ENCODE measurements at regions not wholly inside any gene's neighbourhood (a gene's known extent, or its start where the extent isn't known, plus 50 kb on each side); places are given as distances from the start of the nearest gene placed in this dataset.

DNA sequence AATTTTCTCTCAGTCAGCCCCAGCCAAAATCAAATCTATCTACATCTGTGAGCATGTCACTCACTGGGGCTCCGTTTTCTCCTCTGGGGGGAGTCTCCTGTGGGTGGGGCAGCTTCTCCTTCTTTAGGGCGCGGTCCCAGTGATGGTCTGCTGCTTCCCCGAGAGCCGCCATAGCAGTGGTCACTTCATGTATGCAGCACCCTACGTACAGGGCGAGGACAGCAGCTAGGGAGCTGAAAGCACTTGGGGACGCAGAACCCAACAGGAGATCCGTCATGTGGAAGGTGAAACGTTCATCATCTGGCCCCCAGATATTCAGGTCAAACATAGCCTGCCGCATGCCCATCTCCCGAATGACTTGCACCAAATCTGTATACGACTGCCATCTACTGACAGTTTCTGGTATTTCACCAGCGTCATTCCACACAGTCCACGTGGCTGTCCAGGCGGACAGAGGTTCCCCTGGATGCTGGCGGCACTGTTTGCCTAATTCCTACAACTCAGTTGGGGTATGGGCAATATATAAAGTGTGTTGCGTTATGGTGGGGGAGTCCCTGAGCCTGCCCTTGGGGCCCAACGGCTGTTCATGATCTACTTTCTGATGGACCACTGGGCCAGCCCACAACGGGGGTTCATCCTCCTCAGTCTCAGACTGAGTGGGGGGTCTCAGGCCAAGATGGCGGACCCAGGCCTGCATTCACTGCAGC is 795.0 kb downstream of the EFNA5 start:
- Histone ChIP-seq H3K36me3 (ENCODE audit: insufficient read depth, low read length) (no peaks in the 10 kb centered on the region), H3K9me3 (ENCODE audit: low read depth, low read length) (no peaks in the 10 kb centered on the region), H3K27ac (no peak overlapping the region), H3K4me3 (no peak overlapping the region), H3K9ac (ENCODE audit: insufficient read length) (no peak overlapping the region)
- TF ChIP-seq EZH2 (IDR thresholded peaks at IDR 0.05), result no peak
- no peak for TF ChIP-seq FOXP2 (optimal IDR thresholded peaks at IDR 0.05; ENCODE audit: control extremely low read depth, extremely low read length, insufficient read depth)
- no peak for TF ChIP-seq POLR2AphosphoS5 (IDR thresholded peaks at IDR 0.05; ENCODE audit: borderline replicate concordance, low read depth, low read length)
- no peak for DNase-seq (ENCODE audit: low read depth, low spot score)

GRCh38 chr5:106874974-106875373 is 795.8 kb downstream of the EFNA5 start:
- H3K36me3 ChIP-seq (ENCODE audit: insufficient read depth, low read length), result no peaks in the 10 kb centered on the region
- no peak for TF ChIP-seq FOXP2 (optimal IDR thresholded peaks at IDR 0.05; ENCODE audit: control extremely low read depth, extremely low read length, insufficient read depth)
- TF ChIP-seq POLR2AphosphoS5 (IDR thresholded peaks at IDR 0.05; ENCODE audit: borderline replicate concordance, low read depth, low read length), result no peak
- TF ChIP-seq EZH2 (IDR thresholded peaks at IDR 0.05), result no peak
- H3K27ac ChIP-seq, result no peak overlapping the region
- no peak for DNase-seq (ENCODE audit: low read depth, low spot score)
- H3K4me3 ChIP-seq, result no peak overlapping the region
- H3K9ac ChIP-seq (ENCODE audit: insufficient read length), result no peak overlapping the region
- no peaks in the 10 kb centered on the region for H3K9me3 ChIP-seq (ENCODE audit: low read depth, low read length)

DNA sequence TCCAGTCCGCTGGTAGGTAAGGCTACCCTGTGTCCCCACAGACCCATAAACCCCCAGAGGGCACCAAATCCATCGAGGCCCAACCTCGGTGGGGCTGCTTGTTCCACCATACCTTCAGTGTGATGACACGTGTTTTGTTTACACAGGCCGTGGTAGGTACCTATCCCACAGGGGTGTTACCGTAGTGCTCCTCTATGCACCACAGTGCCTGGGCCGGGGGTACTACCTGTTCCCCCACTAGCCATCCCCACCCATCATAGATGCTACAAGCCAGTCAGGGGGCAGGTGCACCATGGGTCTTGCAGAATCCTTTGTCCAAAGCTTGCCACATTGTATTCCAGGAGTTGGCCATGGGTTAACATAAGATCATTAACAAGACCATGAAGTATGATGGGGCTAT is 796.2 kb downstream of the EFNA5 start:
- no peak overlapping the region for H3K27ac ChIP-seq
- no peak overlapping the region for H3K4me3 ChIP-seq
- H3K36me3 ChIP-seq (ENCODE audit: insufficient read depth, low read length), result no peaks in the 10 kb centered on the region
- H3K9ac ChIP-seq (ENCODE audit: insufficient read length), result no peak overlapping the region
- TF ChIP-seq FOXP2 (optimal IDR thresholded peaks at IDR 0.05; ENCODE audit: control extremely low read depth, extremely low read length, insufficient read depth) (no peak), EZH2 (IDR thresholded peaks at IDR 0.05) (no peak), POLR2AphosphoS5 (IDR thresholded peaks at IDR 0.05; ENCODE audit: borderline replicate concordance, low read depth, low read length) (no peak)
- DNase-seq (ENCODE audit: low read depth, low spot score), result no peak
- H3K9me3 ChIP-seq (ENCODE audit: low read depth, low read length), result no peaks in the 10 kb centered on the region

GRCh38 chr5:106873568-106873967 is 797.2 kb downstream of the EFNA5 start:
- no peak overlapping the region for H3K4me3 ChIP-seq
- H3K9ac ChIP-seq (ENCODE audit: insufficient read length), result no peak overlapping the region
- H3K9me3 ChIP-seq (ENCODE audit: low read depth, low read length), result no peaks in the 10 kb centered on the region
- no peak for DNase-seq (ENCODE audit: low read depth, low spot score)
- H3K36me3 ChIP-seq (ENCODE audit: insufficient read depth, low read length), result no peaks in the 10 kb centered on the region
- TF ChIP-seq FOXP2 (optimal IDR thresholded peaks at IDR 0.05; ENCODE audit: control extremely low read depth, extremely low read length, insufficient read depth) (no peak), POLR2AphosphoS5 (IDR thresholded peaks at IDR 0.05; ENCODE audit: borderline replicate concordance, low read depth, low read length) (no peak), EZH2 (IDR thresholded peaks at IDR 0.05) (no peak)
- no peak overlapping the region for H3K27ac ChIP-seq

DNA sequence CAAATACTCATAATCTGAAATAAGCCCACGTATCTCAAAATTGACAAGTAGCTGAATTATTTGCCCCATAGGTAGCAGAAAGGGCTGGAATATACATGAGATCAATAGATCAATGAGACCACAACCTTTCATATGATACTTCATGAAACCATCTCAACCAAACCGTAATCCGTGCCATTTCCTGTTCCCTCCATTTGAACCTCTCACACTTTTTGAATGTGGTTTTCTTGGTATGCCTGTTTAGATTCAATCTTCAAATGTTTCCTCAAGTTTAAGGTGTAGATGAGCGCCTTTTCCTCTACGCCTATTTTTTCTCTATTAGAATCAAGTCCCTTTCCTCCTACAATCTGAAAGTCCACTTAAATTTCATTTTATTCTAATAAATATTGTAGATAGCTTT is 805.5 kb downstream of the EFNA5 start:
- no peak overlapping the region for H3K27ac ChIP-seq
- DNase-seq (ENCODE audit: low read depth, low spot score), result no peak
- no peak overlapping the region for H3K4me3 ChIP-seq
- no peaks in the 10 kb centered on the region for H3K9me3 ChIP-seq (ENCODE audit: low read depth, low read length)
- H3K36me3 ChIP-seq (ENCODE audit: insufficient read depth, low read length), result no peaks in the 10 kb centered on the region
- H3K9ac ChIP-seq (ENCODE audit: insufficient read length), result no peak overlapping the region
- TF ChIP-seq POLR2AphosphoS5 (IDR thresholded peaks at IDR 0.05; ENCODE audit: borderline replicate concordance, low read depth, low read length) (no peak), EZH2 (IDR thresholded peaks at IDR 0.05) (no peak), FOXP2 (optimal IDR thresholded peaks at IDR 0.05; ENCODE audit: control extremely low read depth, extremely low read length, insufficient read depth) (no peak)

GRCh38 chr5:106862450-106863193 is 808.1 kb downstream of the EFNA5 start:
- Histone ChIP-seq H3K27ac (no peak overlapping the region), H3K9me3 (ENCODE audit: low read depth, low read length) (no peaks in the 10 kb centered on the region), H3K4me3 (no peak overlapping the region), H3K9ac (ENCODE audit: insufficient read length) (no peak overlapping the region), H3K36me3 (ENCODE audit: insufficient read depth, low read length) (no peaks in the 10 kb centered on the region)
- DNase-seq (ENCODE audit: low read depth, low spot score), result no peak
- TF ChIP-seq FOXP2 (optimal IDR thresholded peaks at IDR 0.05; ENCODE audit: control extremely low read depth, extremely low read length, insufficient read depth), result no peak
- no peak for TF ChIP-seq POLR2AphosphoS5 (IDR thresholded peaks at IDR 0.05; ENCODE audit: borderline replicate concordance, low read depth, low read length)
- TF ChIP-seq EZH2 (IDR thresholded peaks at IDR 0.05), result no peak

DNA sequence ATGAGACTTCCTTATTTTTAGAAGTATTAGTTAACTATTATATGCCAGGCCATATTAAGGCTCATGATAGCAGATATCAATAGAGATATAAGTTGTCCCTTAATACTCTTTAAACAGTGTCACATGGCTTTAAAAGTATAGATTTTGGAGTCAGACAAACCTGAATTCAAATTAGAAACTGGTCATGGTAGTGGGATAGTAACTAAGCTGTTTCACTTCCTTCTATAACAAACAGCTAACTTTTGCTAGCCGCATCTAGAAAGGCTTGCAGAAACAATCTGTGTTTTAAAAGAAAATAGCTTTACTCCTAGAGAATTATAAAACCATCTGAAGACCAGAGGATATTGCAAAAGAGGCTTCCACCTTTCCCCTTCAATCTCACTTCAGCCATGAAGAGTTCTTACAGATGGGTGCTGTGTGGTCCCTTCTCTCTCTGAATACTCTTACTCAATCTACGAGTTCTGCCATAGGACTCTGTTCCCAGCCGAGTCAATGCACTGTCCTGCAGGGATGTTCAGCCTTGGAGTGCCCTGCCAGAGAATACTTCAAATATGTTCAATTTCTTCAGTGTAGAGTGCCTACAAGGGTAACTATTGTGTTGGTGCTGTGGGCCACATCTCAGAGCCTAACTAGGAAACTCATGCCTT is 810.2 kb downstream of the EFNA5 start:
- Histone ChIP-seq H3K9ac (ENCODE audit: insufficient read length) (no peak overlapping the region), H3K27ac (no peak overlapping the region), H3K36me3 (ENCODE audit: insufficient read depth, low read length) (no peaks in the 10 kb centered on the region), H3K9me3 (ENCODE audit: low read depth, low read length) (peaks cover 4% of the 10 kb centered on the region; the same call in 1 of the 2 replicates), H3K4me3 (no peak overlapping the region)
- no peak for DNase-seq (ENCODE audit: low read depth, low spot score)
- no peak for TF ChIP-seq EZH2 (IDR thresholded peaks at IDR 0.05)
- TF ChIP-seq FOXP2 (optimal IDR thresholded peaks at IDR 0.05; ENCODE audit: control extremely low read depth, extremely low read length, insufficient read depth), result no peak
- no peak for TF ChIP-seq POLR2AphosphoS5 (IDR thresholded peaks at IDR 0.05; ENCODE audit: borderline replicate concordance, low read depth, low read length)

GRCh38 chr5:106858616-106859015 is 812.1 kb downstream of the EFNA5 start:
- H3K9me3 ChIP-seq (ENCODE audit: low read depth, low read length), result peaks cover 5% of the 10 kb centered on the region; the same call in 1 of the 2 replicates
- no peak for DNase-seq (ENCODE audit: low read depth, low spot score)
- H3K36me3 ChIP-seq (ENCODE audit: insufficient read depth, low read length), result no peaks in the 10 kb centered on the region
- no peak overlapping the region for H3K9ac ChIP-seq (ENCODE audit: insufficient read length)
- no peak overlapping the region for H3K4me3 ChIP-seq
- no peak overlapping the region for H3K27ac ChIP-seq
- TF ChIP-seq FOXP2 (optimal IDR thresholded peaks at IDR 0.05; ENCODE audit: control extremely low read depth, extremely low read length, insufficient read depth) (no peak), EZH2 (IDR thresholded peaks at IDR 0.05) (no peak), POLR2AphosphoS5 (IDR thresholded peaks at IDR 0.05; ENCODE audit: borderline replicate concordance, low read depth, low read length) (no peak)

Measured in SK-N-MC (cell line).